LNCAP (cell line): ENCODE measurements at regions not wholly inside any gene's neighbourhood (a gene's known extent, or its start where the extent isn't known, plus 50 kb on each side); places are given as distances from the start of the nearest gene placed in this dataset.

Source experiments
- TF ChIP-seq, protein P1 (sequence below): fragments of 450-650 bp; IDR thresholded peaks from 2 replicates; pipeline ENCODE4 v1.5.1; 2017; ENCODE audit warnings: mild to moderate bottlenecking

DNA sequence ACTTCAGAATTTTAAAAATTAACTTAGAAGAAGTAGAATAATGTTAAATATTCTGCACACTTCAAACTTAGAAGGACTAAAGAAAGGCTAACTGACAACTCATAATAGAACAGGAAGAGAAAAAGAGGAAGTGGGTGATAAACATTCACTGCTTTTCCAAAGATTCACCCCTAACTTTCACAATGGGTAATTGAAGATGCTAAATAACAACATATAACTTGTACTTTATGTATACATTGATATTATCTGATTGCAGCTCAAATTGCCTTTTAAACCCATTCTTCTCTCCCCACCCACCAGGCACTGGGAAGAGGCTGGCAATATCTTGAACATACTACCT is 376.6 kb downstream of the EFNA5 start:
- TF ChIP-seq, protein P1, sequence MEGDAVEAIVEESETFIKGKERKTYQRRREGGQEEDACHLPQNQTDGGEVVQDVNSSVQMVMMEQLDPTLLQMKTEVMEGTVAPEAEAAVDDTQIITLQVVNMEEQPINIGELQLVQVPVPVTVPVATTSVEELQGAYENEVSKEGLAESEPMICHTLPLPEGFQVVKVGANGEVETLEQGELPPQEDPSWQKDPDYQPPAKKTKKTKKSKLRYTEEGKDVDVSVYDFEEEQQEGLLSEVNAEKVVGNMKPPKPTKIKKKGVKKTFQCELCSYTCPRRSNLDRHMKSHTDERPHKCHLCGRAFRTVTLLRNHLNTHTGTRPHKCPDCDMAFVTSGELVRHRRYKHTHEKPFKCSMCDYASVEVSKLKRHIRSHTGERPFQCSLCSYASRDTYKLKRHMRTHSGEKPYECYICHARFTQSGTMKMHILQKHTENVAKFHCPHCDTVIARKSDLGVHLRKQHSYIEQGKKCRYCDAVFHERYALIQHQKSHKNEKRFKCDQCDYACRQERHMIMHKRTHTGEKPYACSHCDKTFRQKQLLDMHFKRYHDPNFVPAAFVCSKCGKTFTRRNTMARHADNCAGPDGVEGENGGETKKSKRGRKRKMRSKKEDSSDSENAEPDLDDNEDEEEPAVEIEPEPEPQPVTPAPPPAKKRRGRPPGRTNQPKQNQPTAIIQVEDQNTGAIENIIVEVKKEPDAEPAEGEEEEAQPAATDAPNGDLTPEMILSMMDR = no peak

DNA sequence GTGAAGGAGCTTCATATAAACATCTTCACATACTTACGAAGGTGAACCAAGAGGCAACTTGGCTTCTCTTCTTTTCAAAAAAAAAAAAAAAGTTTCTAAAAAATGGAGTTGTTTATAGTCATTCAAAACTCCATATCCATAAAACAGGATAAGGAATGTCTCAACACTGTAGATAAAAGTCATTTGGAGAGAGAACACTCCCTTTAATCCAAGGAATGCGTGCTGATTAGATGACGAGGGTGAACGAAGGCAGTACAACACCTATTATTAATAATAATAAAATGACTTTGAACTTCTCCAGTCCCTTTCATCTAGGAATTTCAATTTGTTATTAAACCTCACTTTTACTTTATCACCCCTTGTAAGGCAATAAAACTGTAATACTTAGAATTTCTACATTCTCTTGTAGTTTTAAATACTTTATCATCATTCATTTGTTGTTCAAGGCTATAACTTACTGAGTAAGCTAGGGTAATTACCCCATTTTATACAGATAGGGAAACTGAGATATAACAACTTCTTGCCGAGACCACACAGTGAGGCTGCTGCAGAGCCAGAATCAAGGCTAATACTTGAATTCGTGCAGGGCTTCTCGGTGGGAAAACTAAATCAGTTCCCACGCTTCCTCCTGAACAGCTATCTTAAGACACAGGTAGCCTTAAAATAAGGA is 377.1 kb downstream of the EFNA5 start:
- TF ChIP-seq, protein P1 = no peak

DNA sequence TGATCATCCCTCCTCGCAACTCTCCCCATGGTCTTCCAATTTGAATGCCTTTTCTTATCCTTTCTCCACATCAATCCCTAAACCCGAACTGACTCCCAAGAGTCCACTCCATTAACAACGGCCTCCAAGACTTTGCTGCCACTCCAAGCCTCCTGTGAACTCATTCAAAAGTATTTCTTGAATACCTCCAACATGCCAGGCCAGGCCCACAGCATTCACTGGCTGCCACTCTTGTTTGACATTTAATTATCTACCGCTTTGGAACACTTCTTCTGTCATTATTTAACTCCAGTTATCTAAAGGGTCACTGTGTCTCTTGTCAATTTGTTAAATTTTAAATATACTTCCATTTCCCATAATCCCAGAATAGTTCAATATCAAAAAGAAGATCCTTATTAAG is 378.9 kb downstream of the EFNA5 start:
- TF ChIP-seq, protein P1 = no peak

DNA sequence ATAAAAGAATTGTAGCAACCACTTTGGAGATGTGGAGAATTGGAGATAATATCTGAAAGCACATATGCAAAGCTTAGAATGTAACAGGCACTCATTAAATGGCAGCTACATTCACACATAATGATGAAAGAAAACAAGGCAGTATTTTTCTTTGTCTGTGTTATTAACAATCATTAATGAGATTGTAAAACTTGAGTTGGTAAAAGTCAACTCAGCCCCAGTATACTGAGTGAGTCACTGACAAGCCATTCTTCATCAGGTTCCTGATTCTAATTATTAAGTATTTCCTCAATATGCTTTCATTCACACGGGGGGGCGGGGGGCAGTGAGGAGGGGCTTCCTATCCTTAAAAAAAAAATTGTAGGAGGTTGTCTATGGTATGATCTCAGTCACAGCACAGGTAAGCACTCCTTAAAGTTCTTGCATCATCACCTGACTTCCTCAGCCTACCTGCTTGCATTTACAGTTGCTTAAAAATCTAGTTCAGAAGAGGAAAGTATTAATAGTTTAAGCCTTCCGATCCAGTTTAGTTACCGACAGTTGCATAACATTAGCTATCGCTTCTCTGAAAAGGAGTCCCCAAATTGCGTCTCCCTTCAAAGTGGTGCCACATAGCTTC is 379.8 kb downstream of the EFNA5 start:
- TF ChIP-seq, protein P1 = no peak

DNA sequence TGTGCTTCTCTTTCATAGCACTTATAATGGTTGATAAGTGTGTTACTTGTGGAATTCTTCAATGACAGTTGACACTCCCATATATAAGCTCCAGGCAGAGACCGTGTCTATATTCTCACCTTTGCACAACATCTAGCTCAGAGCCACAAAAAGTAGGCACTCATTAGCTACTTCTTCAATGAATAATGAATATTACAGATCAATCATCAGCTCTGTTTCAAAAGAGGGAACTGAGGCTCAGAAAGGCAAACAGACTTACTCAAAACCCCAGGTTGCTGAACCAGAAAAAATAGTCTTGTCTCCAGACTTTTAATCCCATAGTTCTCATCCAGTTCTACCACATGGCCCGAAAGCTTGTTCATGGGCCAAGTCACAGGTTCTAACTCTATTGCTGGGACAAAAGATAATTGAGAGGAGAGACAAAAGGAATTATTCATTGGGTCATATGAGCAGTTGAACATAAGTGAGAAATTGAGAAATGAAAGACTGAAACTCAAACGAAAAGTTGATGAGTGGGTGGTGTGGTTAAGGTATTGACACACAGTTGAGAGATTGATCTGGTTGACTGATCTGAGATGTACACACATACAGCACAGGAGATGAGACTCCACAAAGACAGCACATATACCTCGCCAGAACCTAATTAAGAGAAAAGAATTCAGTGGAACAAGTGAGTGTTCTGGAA is 381.6 kb downstream of the EFNA5 start:
- TF ChIP-seq, protein P1 = no peak

DNA sequence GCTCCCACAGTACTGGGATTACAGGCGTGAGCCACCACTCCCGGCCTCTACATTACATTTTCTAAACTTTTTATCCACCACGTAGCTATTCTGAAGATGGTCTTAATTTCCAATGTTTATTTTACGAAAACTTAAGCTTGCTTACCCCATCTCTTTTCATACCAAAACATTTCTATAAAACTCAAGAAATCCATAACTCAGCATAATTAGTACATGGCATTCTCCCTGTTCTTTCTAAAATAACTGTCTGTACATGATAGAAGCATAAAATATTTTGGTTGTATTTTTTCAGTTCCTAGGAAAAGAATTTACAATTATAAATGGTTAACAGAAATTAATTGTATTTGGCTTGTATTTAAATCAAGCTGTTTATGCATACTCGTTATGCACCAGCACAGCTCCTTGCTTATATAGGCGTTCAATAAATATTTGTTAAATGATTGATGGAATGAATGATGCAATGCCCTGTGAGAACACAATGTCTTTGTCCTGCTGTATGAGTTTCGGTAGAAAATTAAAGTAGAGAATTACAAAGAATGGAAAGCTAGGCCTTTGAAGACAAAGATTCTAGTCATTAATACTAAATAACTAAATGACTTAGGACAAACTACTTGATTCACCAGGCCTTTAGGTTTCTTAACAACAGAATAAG is 384.2 kb downstream of the EFNA5 start:
- TF ChIP-seq, protein P1 = no peak

DNA sequence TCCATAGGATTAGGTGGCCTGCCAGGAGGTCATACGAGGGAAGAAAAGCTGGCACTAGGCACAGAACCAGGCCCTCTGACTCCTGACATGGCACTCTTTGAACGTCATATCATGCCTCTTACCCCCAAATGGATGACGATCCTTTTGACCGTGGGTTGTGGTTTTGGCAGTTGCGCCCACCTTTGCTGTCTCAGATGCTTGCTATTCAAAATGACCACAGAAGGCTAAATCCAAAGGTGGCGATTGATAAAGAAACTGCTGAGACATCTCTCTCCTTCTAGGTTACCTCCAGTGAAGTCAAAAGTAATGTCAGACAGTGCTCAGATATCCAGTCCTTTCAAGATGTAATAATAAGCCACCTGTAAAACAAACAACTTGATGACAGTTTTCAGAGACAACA is 385.0 kb downstream of the EFNA5 start:
- TF ChIP-seq, protein P1 = no peak
